MCF 10A (cell line): ENCODE measurements at regions not wholly inside any gene's neighbourhood (a gene's known extent, or its start where the extent isn't known, plus 50 kb on each side); places are given as distances from the start of the nearest gene placed in this dataset.
"Not testable (repeated sequence)": the region's sequence is repeated elsewhere in the genome, so short reads cannot be mapped to it uniquely, and the experiment has no call there.

Experiments
- BruUV-seq: library from RNA; stranded (reverse); fragments of 400-500 nt; replicated peaks from 2 replicates; lab custom pipeline; 2021; lab: Mats Ljungman, UMichigan
- CTCF ChIA-PET: fragments of 300-600 bp; sonication (Branson Sonifier 250); formaldehyde crosslinking; extraction: SDS; loops from one replicate; lab custom pipeline; 2021; ENCODE audit warnings: antibody characterized with exemption, inconsistent platforms; lab: Yijun Ruan, JAX
- POLR2A ChIA-PET: fragments of 300-600, 350-650 bp; sonication (Branson Sonifier 250); formaldehyde crosslinking; extraction: SDS; loops from one replicate; lab custom pipeline; 2020; ENCODE audit warnings: antibody characterized with exemption, inconsistent platforms; lab: Yijun Ruan, JAX
- DNase-seq: peaks from one replicate; pipeline ENCODE4 v3.0.0-alpha.2; 2018; ENCODE audit not compliant: unreplicated experiment
- H3K27ac Mint-ChIP-seq: one replicate; pipeline ENCODE4 v1.8.0; 2022; ENCODE audit warnings: mild to moderate bottlenecking, low read depth, mixed read lengths; ENCODE audit not compliant: unreplicated experiment
- H3K27me3 Mint-ChIP-seq: one replicate; pipeline ENCODE4 v1.8.0; 2022; ENCODE audit warnings: mixed read lengths; ENCODE audit not compliant: insufficient read depth, unreplicated experiment
- H3K36me3 Mint-ChIP-seq: one replicate; pipeline ENCODE4 v1.8.0; 2022; ENCODE audit warnings: mild to moderate bottlenecking, moderate library complexity, mixed read lengths; ENCODE audit not compliant: insufficient read depth, unreplicated experiment
- H3K4me1 Mint-ChIP-seq: one replicate; pipeline ENCODE4 v1.8.0; 2022; ENCODE audit warnings: mixed read lengths; ENCODE audit not compliant: insufficient read depth, unreplicated experiment
- H3K4me3 Mint-ChIP-seq: one replicate; pipeline ENCODE4 v1.8.0; 2022; ENCODE audit warnings: mild to moderate bottlenecking, moderate library complexity, mixed read lengths; ENCODE audit not compliant: unreplicated experiment
- H3K9me3 Mint-ChIP-seq: one replicate; pipeline ENCODE4 v1.8.0; 2022; ENCODE audit warnings: mixed read lengths; ENCODE audit not compliant: unreplicated experiment
- intact Hi-C: fragments of 100-400 bp; cut with micrococcal nuclease; formaldehyde crosslinking; loops from 2 replicates; pipeline ENCODE4 v1.14.1; 2022
- TF ChIP-seq, protein P1 (sequence below): fragments of 200-600 bp; IDR thresholded peaks from one replicate; pipeline ENCODE4 v1.8.0; 2022; ENCODE audit warnings: antibody characterized with exemption, mild to moderate bottlenecking; ENCODE audit not compliant: unreplicated experiment

DNA sequence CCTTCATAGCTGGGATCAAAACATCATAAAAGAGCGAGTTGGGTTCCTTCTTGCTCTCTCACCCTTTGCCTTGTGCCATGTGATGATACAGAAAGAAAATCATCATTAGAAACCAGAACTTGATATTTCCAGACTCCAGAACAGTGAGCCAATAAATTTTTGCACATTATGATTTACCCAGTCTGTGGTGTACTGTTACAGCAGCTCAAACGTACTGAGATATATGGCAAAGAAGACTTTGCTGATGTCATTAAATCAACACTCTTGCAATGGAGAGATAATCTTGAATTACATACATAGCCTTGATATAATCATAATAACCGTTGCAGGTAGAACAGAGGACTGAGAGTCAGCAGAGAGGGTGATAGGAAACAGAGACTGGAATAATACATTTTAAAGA is 1271.6 kb downstream of the CDH12 start:
- BruUV-seq: no TSS peak
- H3K4me3 Mint-ChIP-seq: no peak overlapping the region
- no peak for DNase-seq
- H3K27me3 Mint-ChIP-seq: no peaks in the 10 kb centered on the region
- intact Hi-C loops: no loop called here
- no peaks in the 10 kb centered on the region for H3K36me3 Mint-ChIP-seq
- no peaks in the 10 kb centered on the region for H3K4me1 Mint-ChIP-seq
- H3K27ac Mint-ChIP-seq: no peak overlapping the region
- peaks cover 8% of the 10 kb centered on the region for H3K9me3 Mint-ChIP-seq
- ChIA-PET CTCF (no interaction called here), POLR2A (no interaction called here)
- TF ChIP-seq, protein P1, sequence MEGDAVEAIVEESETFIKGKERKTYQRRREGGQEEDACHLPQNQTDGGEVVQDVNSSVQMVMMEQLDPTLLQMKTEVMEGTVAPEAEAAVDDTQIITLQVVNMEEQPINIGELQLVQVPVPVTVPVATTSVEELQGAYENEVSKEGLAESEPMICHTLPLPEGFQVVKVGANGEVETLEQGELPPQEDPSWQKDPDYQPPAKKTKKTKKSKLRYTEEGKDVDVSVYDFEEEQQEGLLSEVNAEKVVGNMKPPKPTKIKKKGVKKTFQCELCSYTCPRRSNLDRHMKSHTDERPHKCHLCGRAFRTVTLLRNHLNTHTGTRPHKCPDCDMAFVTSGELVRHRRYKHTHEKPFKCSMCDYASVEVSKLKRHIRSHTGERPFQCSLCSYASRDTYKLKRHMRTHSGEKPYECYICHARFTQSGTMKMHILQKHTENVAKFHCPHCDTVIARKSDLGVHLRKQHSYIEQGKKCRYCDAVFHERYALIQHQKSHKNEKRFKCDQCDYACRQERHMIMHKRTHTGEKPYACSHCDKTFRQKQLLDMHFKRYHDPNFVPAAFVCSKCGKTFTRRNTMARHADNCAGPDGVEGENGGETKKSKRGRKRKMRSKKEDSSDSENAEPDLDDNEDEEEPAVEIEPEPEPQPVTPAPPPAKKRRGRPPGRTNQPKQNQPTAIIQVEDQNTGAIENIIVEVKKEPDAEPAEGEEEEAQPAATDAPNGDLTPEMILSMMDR: no peak

DNA sequence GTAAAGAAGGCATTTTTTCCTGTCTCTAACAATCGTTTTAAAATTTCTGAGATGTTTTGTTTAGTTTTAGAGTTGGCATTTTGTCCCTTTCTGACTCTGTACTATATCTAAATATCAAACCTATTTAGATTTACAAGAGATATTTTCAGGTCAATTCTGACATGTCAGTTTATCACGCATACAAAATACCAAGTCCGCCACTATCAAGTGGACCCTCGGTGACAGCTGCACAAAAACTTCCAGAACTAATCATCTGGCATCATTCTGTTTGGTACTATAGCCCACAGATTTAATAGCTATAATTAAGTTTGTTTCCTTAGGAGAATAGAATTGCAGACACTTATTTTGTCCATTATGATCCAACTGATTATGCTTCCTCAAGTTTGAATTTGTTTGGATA is 1278.2 kb downstream of the CDH12 start:
- POLR2A ChIA-PET: no interaction called here
- TF ChIP-seq, protein P1: no peak
- CTCF ChIA-PET: no interaction called here
- BruUV-seq: no TSS peak
- no peak for DNase-seq
- intact Hi-C loops: no loop called here
- H3K27me3 Mint-ChIP-seq: no peaks in the 10 kb centered on the region
- H3K4me3 Mint-ChIP-seq: no peak overlapping the region
- no peaks in the 10 kb centered on the region for H3K4me1 Mint-ChIP-seq
- H3K27ac Mint-ChIP-seq: no peak overlapping the region
- no peaks in the 10 kb centered on the region for H3K36me3 Mint-ChIP-seq
- H3K9me3 Mint-ChIP-seq: no peaks in the 10 kb centered on the region

DNA sequence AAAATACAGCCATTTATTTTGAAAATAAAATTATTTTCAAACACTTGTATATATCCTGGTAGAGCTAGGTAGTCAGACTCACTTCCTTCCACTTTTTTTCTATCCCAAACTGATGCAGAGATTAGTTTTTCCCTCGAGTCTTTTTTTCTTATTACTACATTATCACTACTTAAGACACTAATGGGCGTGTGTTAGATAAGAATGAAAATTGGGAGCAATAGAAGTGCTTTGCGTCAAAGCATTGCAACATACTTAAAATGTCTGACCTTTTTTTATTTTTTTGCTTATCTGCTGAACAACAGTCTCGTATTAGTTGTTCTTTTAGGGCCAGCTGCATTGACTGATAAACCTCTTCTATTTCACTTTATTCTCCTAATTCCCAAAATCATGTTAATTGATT is 1278.7 kb downstream of the CDH12 start:
- no peak overlapping the region for H3K27ac Mint-ChIP-seq
- intact Hi-C loops: no loop called here

DNA sequence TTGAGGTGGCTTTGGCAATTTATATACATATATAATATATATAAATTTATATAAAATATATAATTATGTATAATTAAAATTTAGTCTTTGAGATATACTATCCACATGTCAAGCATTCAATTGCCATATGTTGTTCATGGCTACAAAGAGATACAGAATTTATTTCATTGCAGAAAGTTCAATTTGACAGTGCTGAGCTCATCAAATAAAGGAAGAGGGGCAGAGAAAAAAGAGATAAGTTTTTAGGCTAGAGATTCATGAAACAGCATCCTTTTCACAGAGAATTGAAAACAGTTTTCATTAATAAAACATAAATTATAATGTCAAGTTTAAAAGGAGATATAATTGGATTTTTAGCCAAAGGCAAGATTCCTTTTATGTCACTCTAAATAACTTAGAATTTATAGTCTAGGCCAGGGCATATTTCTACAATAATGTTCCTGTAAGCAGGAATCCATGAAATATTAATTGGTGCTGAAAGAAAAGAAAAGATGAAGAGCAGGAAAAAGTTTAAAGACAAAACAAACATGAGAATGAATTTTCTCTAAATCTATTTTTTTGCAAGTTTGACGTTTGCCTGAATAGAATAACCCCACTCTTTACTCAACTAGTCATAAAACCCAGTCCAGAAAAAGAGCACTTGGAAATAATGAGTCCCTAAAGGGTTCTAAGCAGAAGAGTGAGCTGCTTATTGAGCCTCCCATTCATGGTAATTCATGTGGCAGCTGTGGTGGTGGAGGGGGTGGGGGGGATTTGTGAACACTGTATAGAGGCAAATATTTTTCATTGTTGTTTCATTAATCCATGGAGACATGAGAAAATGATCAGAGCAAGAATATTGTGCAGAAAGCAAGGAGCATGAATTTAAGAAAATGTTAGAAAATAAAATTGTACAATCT is 1279.5 kb downstream of the CDH12 start:
- no peaks in the 10 kb centered on the region for H3K9me3 Mint-ChIP-seq
- no peaks in the 10 kb centered on the region for H3K4me1 Mint-ChIP-seq
- no peak overlapping the region for H3K27ac Mint-ChIP-seq
- no peaks in the 10 kb centered on the region for H3K36me3 Mint-ChIP-seq
- no peaks in the 10 kb centered on the region for H3K27me3 Mint-ChIP-seq
- no TSS peak for BruUV-seq
- intact Hi-C loops: no loop called here
- ChIA-PET CTCF (no interaction called here), POLR2A (interaction anchor here (0.6 kb wide), 1 partner anchor 209 kb away, joined by 3 read pairs; no protein-coding TSS in a partner anchor)
- TF ChIP-seq, protein P1: no peak
- no peak for DNase-seq
- H3K4me3 Mint-ChIP-seq: no peak overlapping the region

More for the DNA sequence above, 1278.7 kb downstream of the CDH12 start:
- ChIA-PET POLR2A (no interaction called here), CTCF (no interaction called here)
- Mint-ChIP-seq H3K4me1 (no peaks in the 10 kb centered on the region), H3K9me3 (no peaks in the 10 kb centered on the region), H3K36me3 (no peaks in the 10 kb centered on the region), H3K4me3 (no peak overlapping the region), H3K27me3 (no peaks in the 10 kb centered on the region)
- TF ChIP-seq, protein P1: no peak
- no peak for DNase-seq
- no TSS peak for BruUV-seq

DNA sequence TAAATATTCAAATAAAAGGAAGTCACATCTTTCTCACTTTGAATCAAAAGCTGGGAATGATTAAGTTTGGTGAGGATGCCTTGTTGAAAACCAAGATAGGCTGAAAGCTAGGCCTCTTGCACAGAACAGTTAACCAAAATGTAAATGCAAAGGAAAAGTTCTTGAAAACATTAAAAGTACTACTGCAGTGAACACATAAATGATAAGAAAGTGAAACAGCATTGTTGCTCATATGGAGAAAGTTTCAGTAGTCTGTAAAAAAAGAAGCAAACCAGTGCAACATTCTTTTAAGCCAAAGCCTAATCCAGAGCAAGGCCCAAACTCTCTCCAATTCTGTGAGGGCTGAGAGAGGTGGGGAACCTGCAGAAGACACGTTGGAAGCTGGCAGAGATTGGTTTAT is 1281.9 kb downstream of the CDH12 start:
- DNase-seq, POLR2A ChIA-PET, H3K4me1 Mint-ChIP-seq, H3K36me3 Mint-ChIP-seq, H3K4me3 Mint-ChIP-seq, H3K9me3 Mint-ChIP-seq, BruUV-seq, CTCF ChIA-PET, H3K27me3 Mint-ChIP-seq, H3K27ac Mint-ChIP-seq, intact Hi-C loops: not testable (repeated sequence)

DNA sequence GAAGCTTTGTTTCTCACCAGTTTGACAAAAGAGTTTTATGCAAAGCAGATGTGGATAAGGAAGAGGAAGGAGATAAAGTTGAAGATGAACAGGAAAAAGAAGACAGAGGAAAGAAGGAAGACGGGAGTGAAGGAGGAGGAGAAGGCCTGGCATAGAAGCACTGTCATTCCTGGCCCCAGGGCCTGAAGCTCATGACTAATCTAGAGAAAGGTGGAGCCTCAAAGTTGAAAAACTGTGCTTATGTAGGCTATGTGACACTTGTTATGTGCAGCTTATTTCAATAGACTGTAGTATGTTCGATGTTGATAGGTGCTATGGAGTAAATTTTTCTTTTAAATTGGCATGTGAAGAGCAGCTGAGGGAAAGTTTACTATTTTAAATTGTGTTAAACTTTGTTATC is 1294.0 kb downstream of the CDH12 start:
- CTCF ChIA-PET: interaction anchor here (0.6 kb wide), 1 partner anchor 660 kb away, joined by 4 read pairs; no protein-coding TSS in a partner anchor

More for the DNA sequence above, 1294.0 kb downstream of the CDH12 start:
- H3K9me3 Mint-ChIP-seq, H3K4me3 Mint-ChIP-seq, H3K27me3 Mint-ChIP-seq, BruUV-seq, intact Hi-C loops, H3K4me1 Mint-ChIP-seq, H3K27ac Mint-ChIP-seq, H3K36me3 Mint-ChIP-seq: not testable (repeated sequence)
- POLR2A ChIA-PET: interaction anchor here (0.6 kb wide), 1 partner anchor 1186 kb away, joined by 3 read pairs; no protein-coding TSS in a partner anchor
- DNase-seq: peak; percentile 70
